ENCODE measurements at regions not wholly inside any gene's neighbourhood (a gene's known extent, or its start where the extent isn't known, plus 50 kb on each side); places are given as distances from the start of the nearest gene placed in this dataset.
"Not testable (repeated sequence)": the region's sequence is repeated elsewhere in the genome, so short reads cannot be mapped to it uniquely, and the experiment has no call there.

DNA sequence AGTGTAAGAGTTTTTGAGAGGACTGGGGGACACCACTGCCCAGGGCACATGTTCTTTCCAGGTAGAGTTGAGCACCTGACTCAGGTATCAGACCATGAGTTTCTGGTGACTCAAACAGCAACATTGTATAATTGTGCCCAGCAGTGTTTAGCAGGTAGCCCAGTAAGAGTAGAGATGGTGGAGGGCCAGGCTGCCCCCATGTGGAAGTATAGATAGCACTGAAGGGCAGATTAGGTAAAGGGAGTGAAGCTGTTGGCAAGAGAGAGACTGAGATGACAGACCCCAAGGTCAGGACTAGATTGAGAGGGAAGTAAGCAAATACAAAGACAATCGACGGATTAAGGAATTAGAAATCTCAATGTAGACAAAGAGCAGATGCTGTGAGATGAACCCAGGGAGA lies 74.6 kb downstream of the TRIM42 start:
- DNase-seq: no peak

GRCh38 chr3:140753865-140754754 lies 76.2 kb downstream of the TRIM42 start:
- no peak for DNase-seq

DNA sequence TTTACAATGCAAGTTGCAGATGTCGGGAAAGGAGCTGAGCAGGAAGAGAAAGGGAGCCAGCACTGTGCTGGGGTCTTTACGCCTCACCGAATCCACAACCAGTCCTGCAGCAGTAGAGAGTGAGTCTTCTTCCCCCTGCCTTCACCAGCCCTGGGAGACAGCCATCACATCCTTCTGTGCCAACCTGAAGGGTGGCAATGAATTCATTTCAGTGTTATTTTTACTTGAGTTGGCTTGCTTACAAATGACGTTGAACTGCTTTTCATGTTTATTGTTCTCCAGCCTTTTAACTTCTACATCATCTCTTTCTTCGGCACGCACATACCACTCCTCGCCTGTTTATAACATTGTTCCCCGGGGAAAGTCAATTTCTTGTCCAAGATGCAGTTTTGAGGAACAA lies 77.1 kb downstream of the TRIM42 start:
- no peak for DNase-seq

GRCh38 chr3:140756240-140757016 lies 78.6 kb downstream of the TRIM42 start:
- DNase-seq: no peak

- no peak for DNase-seq
These were observed 81.1 kb downstream of the TRIM42 start for GRCh38 chr3:140758791-140759444.

GRCh38 chr3:140760324-140761075 lies 82.6 kb downstream of the TRIM42 start:
- DNase-seq: no peak

DNA sequence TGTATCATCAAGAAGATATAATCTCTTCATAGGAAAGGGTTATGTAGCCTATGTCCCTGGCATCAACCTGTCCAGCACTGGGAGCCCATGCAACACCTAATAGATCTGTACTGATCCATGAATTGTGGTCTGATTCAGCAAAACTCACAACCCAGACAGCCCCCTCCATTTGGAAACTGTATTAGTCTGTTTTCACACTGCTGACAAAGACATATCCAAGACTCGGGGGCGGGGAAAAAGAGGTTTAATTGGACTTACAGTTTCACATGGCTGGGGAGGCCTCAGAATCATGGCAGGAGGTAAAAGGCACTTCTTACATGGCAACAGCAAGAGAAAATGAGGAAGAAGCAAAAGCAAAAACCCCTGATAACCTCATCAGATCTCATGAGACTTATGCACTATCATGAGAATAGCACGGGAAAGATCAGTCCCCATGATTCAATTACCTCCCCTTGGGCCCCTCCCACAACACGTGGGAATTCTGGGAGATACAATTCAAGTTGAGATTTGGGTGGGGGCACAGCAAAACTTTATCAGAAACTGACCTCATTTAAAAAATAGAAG lies 83.3 kb downstream of the TRIM42 start:
- DNase-seq: no peak

- no peak for DNase-seq
These were observed 84.9 kb downstream of the TRIM42 start for GRCh38 chr3:140762746-140763145.

- no peak for DNase-seq
These were observed 85.7 kb downstream of the TRIM42 start for GRCh38 chr3:140763532-140763931.

GRCh38 chr3:140765246-140765645 lies 87.4 kb downstream of the TRIM42 start:
- DNase-seq: no peak

- DNase-seq: no peak
These were observed 88.6 kb downstream of the TRIM42 start for GRCh38 chr3:140766465-140766864.

DNA sequence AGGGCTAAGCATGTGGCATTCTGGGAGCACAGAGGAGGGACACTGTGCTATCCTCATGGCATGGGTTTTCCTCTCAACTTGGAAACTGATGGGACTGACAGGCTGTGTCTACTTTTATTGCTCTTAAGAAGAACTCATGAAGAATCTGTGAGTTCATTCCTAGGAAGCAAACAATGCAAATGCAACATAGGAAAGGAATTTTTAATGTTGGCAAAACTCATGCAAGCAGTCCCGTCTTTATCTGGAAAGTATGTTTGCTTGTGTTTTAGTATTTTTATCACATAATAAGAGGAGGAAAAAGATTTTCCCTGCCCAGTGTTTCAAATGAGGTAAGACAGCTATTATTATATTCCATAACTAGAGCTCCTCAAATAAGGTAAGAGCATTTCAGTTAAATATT lies 89.7 kb downstream of the TRIM42 start:
- DNase-seq: no peak

GRCh38 chr3:140768941-140769340 lies 91.1 kb downstream of the TRIM42 start:
- no peak for DNase-seq

- DNase-seq: no peak
These were observed 92.1 kb downstream of the TRIM42 start for GRCh38 chr3:140769951-140770350.

GRCh38 chr3:140770977-140771667 lies 93.3 kb downstream of the TRIM42 start:
- DNase-seq: no peak

DNA sequence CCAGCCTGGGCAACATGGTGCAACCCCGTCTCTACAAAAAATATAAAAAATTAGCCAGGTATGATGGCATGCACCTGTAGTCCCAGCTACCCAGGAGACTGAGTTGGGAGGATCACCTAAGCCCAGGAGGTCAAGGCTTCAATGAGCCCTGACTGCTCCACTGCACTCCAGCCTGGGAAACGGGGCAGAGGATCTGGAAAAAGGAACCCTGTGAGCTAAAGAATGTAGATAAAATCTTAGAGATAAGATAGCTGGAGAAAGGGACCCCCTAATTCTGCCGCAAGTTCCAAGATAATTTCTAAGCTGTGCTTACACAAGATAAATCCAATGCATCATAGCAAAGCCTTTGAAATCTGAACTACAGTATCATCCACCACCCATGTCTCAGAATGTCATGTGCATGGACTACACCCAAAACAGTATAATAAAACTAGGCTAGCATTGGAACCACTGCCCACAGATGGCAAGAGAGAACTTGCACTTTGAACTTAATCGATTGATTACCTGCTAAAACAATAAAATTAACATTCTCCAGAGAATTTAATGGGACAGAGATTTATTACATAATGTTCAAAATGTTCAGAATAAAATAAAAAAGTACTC lies 99.9 kb downstream of the TRIM42 start:
- DNase-seq: no peak

GRCh38 chr3:140791368-140791767 lies 113.5 kb downstream of the TRIM42 start:
- DNase-seq: no peak

- no peak for DNase-seq
These were observed 116.6 kb downstream of the TRIM42 start for GRCh38 chr3:140794507-140794906.

DNA sequence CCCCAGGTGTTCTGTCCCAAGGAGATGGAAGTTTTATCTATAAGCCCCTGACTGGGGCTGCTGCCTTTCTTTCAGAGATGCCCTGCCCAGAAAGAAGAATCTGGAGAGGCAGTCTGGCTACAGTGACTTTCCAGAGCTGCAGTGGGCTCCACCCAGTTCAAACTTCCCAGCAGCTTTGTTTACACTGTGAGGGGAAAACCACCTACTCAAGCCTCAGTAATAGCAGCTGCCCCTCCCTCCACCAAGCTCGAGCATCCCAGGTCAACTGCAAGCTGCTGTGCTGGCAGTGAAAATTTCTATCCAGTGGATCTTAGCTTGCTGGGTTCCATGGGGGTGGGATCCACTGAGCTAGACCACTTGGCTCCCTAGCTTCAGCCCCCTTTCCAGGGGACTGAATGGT lies 125.0 kb downstream of the TRIM42 start:
- DNase-seq: not testable (repeated sequence)

DNA sequence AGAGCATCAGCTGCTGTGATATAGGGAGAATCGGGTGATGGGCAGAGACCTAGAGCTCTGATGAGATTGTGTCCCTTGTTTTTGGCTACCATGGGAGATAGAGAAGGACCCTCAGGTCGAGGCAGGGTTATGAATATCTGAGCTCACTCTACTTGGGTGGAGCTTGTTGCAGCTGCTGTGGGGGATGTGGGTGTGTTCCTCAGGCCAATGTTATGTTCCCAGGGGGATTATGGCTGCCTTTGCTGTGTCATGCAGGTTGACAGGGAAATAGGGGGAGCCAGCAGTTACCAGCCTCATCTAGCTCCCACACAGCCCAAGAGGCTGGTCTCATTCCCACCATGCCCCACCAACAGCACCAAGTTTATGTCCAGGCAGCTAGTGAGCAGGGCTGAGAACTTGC lies 131.5 kb downstream of the TRIM42 start:
- DNase-seq: no peak

Measured in activated T-cell treated with anti-CD3 and anti-CD28 coated beads, Interleukin-2, amount 50 U/mL, for 48 hours (primary cell).